M059J (cell line): ENCODE measurements at regions not wholly inside any gene's neighbourhood (a gene's known extent, or its start where the extent isn't known, plus 50 kb on each side); places are given as distances from the start of the nearest gene placed in this dataset.
A peak's percentile ranks its signal among the peaks of the same experiment; 100 is the strongest.

Experiments used
- DNase-seq: peaks from one replicate; pipeline ENCODE4 v3.0.0-alpha.2; 2012; ENCODE audit warnings: low read depth

DNA sequence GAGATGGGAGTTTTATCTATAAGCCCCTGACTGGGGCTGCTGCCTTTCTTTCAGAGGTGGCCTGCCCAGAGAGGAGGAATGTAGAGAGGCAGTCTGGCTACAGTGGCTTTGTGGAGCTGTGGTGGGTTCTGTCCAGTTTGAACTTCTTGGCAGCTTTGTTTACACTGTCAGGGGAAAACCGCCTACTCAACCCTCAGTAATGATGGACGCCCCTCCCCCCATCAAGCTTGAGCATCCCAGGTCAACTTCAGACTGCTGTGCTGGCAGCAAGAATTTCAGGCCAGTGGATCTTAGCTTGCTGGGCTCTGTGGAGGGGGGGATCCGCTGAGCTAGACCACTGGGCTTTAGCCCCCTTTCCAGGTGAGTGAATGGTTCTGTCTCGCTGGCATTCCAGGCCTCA, 51.6 kb upstream of the THUMPD2 start:
- DNase-seq: peak; percentile 46
